ENCODE measurements at regions not wholly inside any gene's neighbourhood (a gene's known extent, or its start where the extent isn't known, plus 50 kb on each side); places are given as distances from the start of the nearest gene placed in this dataset.
"Not testable (repeated sequence)": the region's sequence is repeated elsewhere in the genome, so short reads cannot be mapped to it uniquely, and the experiment has no call there.

- H3K36me3 ChIP-seq (ENCODE audit: control insufficient read depth in 2 of 2, extremely low read depth in 1 of 2, insufficient read depth in 2 of 2, low read length in 2 of 2); H4K20me1 ChIP-seq (replicated peaks; ENCODE audit: control insufficient read depth, extremely low read depth, insufficient read depth, low read length); CTCF ChIA-PET; H3K9me3 ChIP-seq (replicated peaks; ENCODE audit: control insufficient read depth, insufficient read depth, low read length); H3K27me3 ChIP-seq (ENCODE audit: control insufficient read depth in 2 of 2, insufficient read depth in 2 of 2, low read length in 2 of 2); H2AFZ ChIP-seq (ENCODE audit: low read depth, low read length); H3K4me1 ChIP-seq (ENCODE audit: control insufficient read depth, extremely low read depth, insufficient read depth, low read length); H3K27ac ChIP-seq (ENCODE audit: insufficient read depth, low read depth, low read length); H3K79me2 ChIP-seq (ENCODE audit: control insufficient read depth, insufficient read depth, low read length); FAIRE-seq; H3K4me3 ChIP-seq (replicated peaks in 1 of 3; ENCODE audit: insufficient read depth in 1 of 3, low read depth in 1 of 3, low read length in 3 of 3); BruUV-seq (replicated peaks); DNase-seq (ENCODE audit: low read depth, low spot score); H3K9me1 ChIP-seq (replicated peaks; ENCODE audit: control insufficient read depth, extremely low read depth, insufficient read depth, low read length); H3K4me2 ChIP-seq (ENCODE audit: insufficient read depth, low read length); intact Hi-C loops (cut with micrococcal nuclease); dilution Hi-C loops (cut with MboI; ENCODE audit: extremely low pct_ligation_motif_present, low sequenced_read_pairs); POLR2A ChIA-PET; H3K9ac ChIP-seq (replicated peaks; ENCODE audit: extremely low read depth, insufficient read depth, low read length): not testable (repeated sequence)
Measured at GRCh38 chr22:16702318-16702870, 109.8 kb upstream of the CCT8L2 start.

GRCh38 chr22:16700390-16700789, 107.8 kb upstream of the CCT8L2 start:
- DNase-seq (ENCODE audit: low read depth, low spot score); CTCF ChIA-PET; intact Hi-C loops (cut with micrococcal nuclease); H4K20me1 ChIP-seq (replicated peaks; ENCODE audit: control insufficient read depth, extremely low read depth, insufficient read depth, low read length); H3K36me3 ChIP-seq (ENCODE audit: control insufficient read depth in 2 of 2, extremely low read depth in 1 of 2, insufficient read depth in 2 of 2, low read length in 2 of 2); H3K27me3 ChIP-seq (ENCODE audit: control insufficient read depth in 2 of 2, insufficient read depth in 2 of 2, low read length in 2 of 2); POLR2A ChIA-PET; H2AFZ ChIP-seq (ENCODE audit: low read depth, low read length); H3K4me2 ChIP-seq (ENCODE audit: insufficient read depth, low read length); dilution Hi-C loops (cut with MboI; ENCODE audit: extremely low pct_ligation_motif_present, low sequenced_read_pairs); H3K27ac ChIP-seq (ENCODE audit: insufficient read depth, low read depth, low read length); H3K79me2 ChIP-seq (ENCODE audit: control insufficient read depth, insufficient read depth, low read length); H3K4me1 ChIP-seq (ENCODE audit: control insufficient read depth, extremely low read depth, insufficient read depth, low read length); BruUV-seq (replicated peaks); H3K9ac ChIP-seq (replicated peaks; ENCODE audit: extremely low read depth, insufficient read depth, low read length); FAIRE-seq; H3K9me1 ChIP-seq (replicated peaks; ENCODE audit: control insufficient read depth, extremely low read depth, insufficient read depth, low read length); H3K4me3 ChIP-seq (replicated peaks in 1 of 3; ENCODE audit: insufficient read depth in 1 of 3, low read depth in 1 of 3, low read length in 3 of 3); H3K9me3 ChIP-seq (replicated peaks; ENCODE audit: control insufficient read depth, insufficient read depth, low read length): not testable (repeated sequence)

- no TSS peak for BruUV-seq (replicated peaks)
- intact Hi-C loops (cut with micrococcal nuclease), result no loop called here
- ChIA-PET CTCF (no interaction called here), POLR2A (no interaction called here)
- Histone ChIP-seq H3K27ac (ENCODE audit: insufficient read depth, low read depth, low read length) (no peak overlapping the region), H3K4me1 (ENCODE audit: control insufficient read depth, extremely low read depth, insufficient read depth, low read length) (no peaks in the 10 kb centered on the region), H3K9me3 (replicated peaks; ENCODE audit: control insufficient read depth, insufficient read depth, low read length) (peaks cover 2% of the 10 kb centered on the region), H3K4me3 (replicated peaks in 1 of 3; ENCODE audit: insufficient read depth in 1 of 3, low read depth in 1 of 3, low read length in 3 of 3) (no peak overlapping the region), H3K9ac (replicated peaks; ENCODE audit: extremely low read depth, insufficient read depth, low read length) (no peak overlapping the region), H2AFZ (ENCODE audit: low read depth, low read length) (no peak overlapping the region), H4K20me1 (replicated peaks; ENCODE audit: control insufficient read depth, extremely low read depth, insufficient read depth, low read length) (no peaks in the 10 kb centered on the region), H3K79me2 (ENCODE audit: control insufficient read depth, insufficient read depth, low read length) (no peaks in the 10 kb centered on the region), H3K9me1 (replicated peaks; ENCODE audit: control insufficient read depth, extremely low read depth, insufficient read depth, low read length) (no peaks in the 10 kb centered on the region), H3K27me3 (ENCODE audit: control insufficient read depth in 2 of 2, insufficient read depth in 2 of 2, low read length in 2 of 2) (no peaks in the 10 kb centered on the region), H3K36me3 (ENCODE audit: control insufficient read depth in 2 of 2, extremely low read depth in 1 of 2, insufficient read depth in 2 of 2, low read length in 2 of 2) (no peaks in the 10 kb centered on the region), H3K4me2 (ENCODE audit: insufficient read depth, low read length) (no peak overlapping the region)
- no peak for DNase-seq (ENCODE audit: low read depth, low spot score)
- FAIRE-seq, result no peak
- dilution Hi-C loops (cut with MboI; ENCODE audit: extremely low pct_ligation_motif_present, low sequenced_read_pairs), result no loop called here
- no peak for TF ChIP-seq POLR2A (IDR thresholded peaks at IDR 0.05; ENCODE audit: low read depth, low read length)
- TF ChIP-seq GATA2 (IDR thresholded peaks at IDR 0.05; ENCODE audit: insufficient read depth, insufficient read length, low read depth, low read length), result no peak
- no peak for TF ChIP-seq CTCF (IDR thresholded peaks at IDR 0.05; ENCODE audit: extremely low read depth in 1 of 2, insufficient read depth in 1 of 2, low read depth in 1 of 2, low read length in 2 of 2)
Measured at GRCh38 chr22:16699326-16699725, 106.7 kb upstream of the CCT8L2 start.
